GM12878 (cell line): ENCODE measurements at regions not wholly inside any gene's neighbourhood (a gene's known extent, or its start where the extent isn't known, plus 50 kb on each side); places are given as distances from the start of the nearest gene placed in this dataset.

Experiments used
- ATAC-seq: fragments of 200-7000 bp; cut with Tn5 transposase; 3 replicates; pipeline ENCODE4 v1.9.1; 2020; ENCODE audit warnings: mild to moderate bottlenecking, moderate library complexity
- BruUV-seq: library from RNA; stranded (reverse); fragments of 400-500 nt; replicated peaks from 2 replicates; lab custom pipeline; 2021; lab: Mats Ljungman, UMichigan
- CTCF ChIA-PET: fragments of 300-600 bp; sonication (Branson Sonifier 250); formaldehyde crosslinking; extraction: SDS; loops from one replicate; lab custom pipeline; 2021; ENCODE audit warnings: inconsistent platforms; lab: Yijun Ruan, JAX
- POLR2A ChIA-PET: fragments of 350-600 bp; formaldehyde crosslinking; extraction: SDS; loops from one replicate; lab custom pipeline; 2021; ENCODE audit warnings: inconsistent platforms; lab: Charles Lee
- RAD21 ChIA-PET: fragments of 300-600 bp; sonication (Branson Sonifier 250); formaldehyde crosslinking; loops from one replicate; lab custom pipeline; 2023; ENCODE audit warnings: antibody characterized with exemption; ENCODE audit not compliant: unreplicated experiment; lab: Charles Lee
- SMC1A ChIA-PET: fragments of 300-600 bp; sonication (Branson Sonifier 250); formaldehyde crosslinking; loops from one replicate; lab custom pipeline; 2023; ENCODE audit not compliant: unreplicated experiment, uncharacterized antibody; lab: Charles Lee
- DNase-seq: peaks from one replicate; pipeline ENCODE4 v3.0.0-alpha.2; 2011; ENCODE audit warnings: low read depth, low spot score
- FAIRE-seq: peaks from 3 replicates; lab custom pipeline; 2011; peaks lifted over from hg19 to GRCh38; lab: Jason Lieb, UNC
- H2AFZ ChIP-seq: 2 replicates; pipeline ENCODE4 v1.6.0; 2011; ENCODE audit warnings: low read depth, low read length, control low read depth; ENCODE audit not compliant: control insufficient read depth
- H3K27ac ChIP-seq: 2 replicates; pipeline ENCODE4 v1.5.1; 2011; ENCODE audit warnings: control low read depth; ENCODE audit not compliant: control insufficient read depth, insufficient read depth
- H3K27me3 ChIP-seq, 2 experiments: replicated peaks in 1 of 2; 2 replicates each; pipeline versions ENCODE4 v1.6.0 to v1.6.1; 2011; ENCODE audit warnings: low read length in 1 of 2; ENCODE audit not compliant: control insufficient read depth in 2 of 2, insufficient read depth in 2 of 2
- H3K36me3 ChIP-seq, 2 experiments: 2 replicates each; pipeline ENCODE4 v1.5.1; 2011; ENCODE audit warnings: low read length in 1 of 2; ENCODE audit not compliant: control insufficient read depth in 2 of 2, insufficient read depth in 2 of 2
- H3K4me1 ChIP-seq: 2 replicates; pipeline ENCODE4 v1.6.1; 2011; ENCODE audit warnings: mild to moderate bottlenecking, low read length, moderate library complexity, mixed read lengths; ENCODE audit not compliant: control insufficient read depth, insufficient read depth
- H3K4me2 ChIP-seq: 2 replicates; pipeline ENCODE4 v1.6.0; 2011; ENCODE audit warnings: control low read depth; ENCODE audit not compliant: control insufficient read depth, insufficient read depth
- H3K4me3 ChIP-seq: fragments of 200-600 bp; sonication (generic); 2 replicates; pipeline ENCODE4 v1.5.1; 2016
- H3K79me2 ChIP-seq: 2 replicates; pipeline ENCODE4 v1.6.0; 2011; ENCODE audit warnings: low read length; ENCODE audit not compliant: control insufficient read depth, insufficient read depth
- H3K9ac ChIP-seq: 2 replicates; pipeline ENCODE4 v1.8.0; 2011; ENCODE audit warnings: low read length, control low read depth, mixed read lengths; ENCODE audit not compliant: control insufficient read depth, insufficient read depth
- H3K9me3 ChIP-seq: replicated peaks from 3 replicates; pipeline ENCODE4 v1.5.1; 2011; ENCODE audit warnings: mild to moderate bottlenecking, low read length; ENCODE audit not compliant: control insufficient read depth, insufficient read depth
- H4K20me1 ChIP-seq: 2 replicates; pipeline ENCODE4 v1.6.0; 2011; ENCODE audit not compliant: control insufficient read depth, insufficient read depth
- ATF7 ChIP-seq: fragments of 450-650 bp; IDR thresholded peaks from 2 replicates; pipeline ENCODE4 v1.6.1; 2016; ENCODE audit warnings: low read depth, mild to moderate bottlenecking
- KDM1A ChIP-seq: fragments of 200-600 bp; sonication (generic); IDR thresholded peaks from 2 replicates; pipeline ENCODE4 v1.6.1; 2016; ENCODE audit warnings: borderline replicate concordance
- RAD21 ChIP-seq: IDR thresholded peaks from 2 replicates; pipeline ENCODE4 v1.6.1; 2011; ENCODE audit warnings: mild to moderate bottlenecking, low read depth, low read length, moderate library complexity; ENCODE audit not compliant: insufficient read depth
- RAD51 ChIP-seq: fragments of 450-650 bp; IDR thresholded peaks from 2 replicates; pipeline ENCODE4 v1.6.1; 2016; ENCODE audit warnings: moderate library complexity, mild to moderate bottlenecking, inconsistent platforms
- SIX5 ChIP-seq: IDR thresholded peaks from 2 replicates; pipeline ENCODE4 v1.6.1; 2011; ENCODE audit warnings: mild to moderate bottlenecking, low read depth, low read length, moderate library complexity; ENCODE audit not compliant: severe bottlenecking
- WGBS: methylation state at CpG from one replicate; pipeline ENCODE4 v1.1.6; 2016; ENCODE audit warnings: low lambda C conversion rate; ENCODE audit not compliant: insufficient replicate concordance, insufficient coverage; ENCODE audit errors: missing lambda C conversion rate; 5-methylcytosine and 5-hydroxymethylcytosine counted together
- in situ Hi-C: fragments of 300-500 bp; cut with MboI; formaldehyde crosslinking; loops from 9 replicates; pipeline ENCODE4 v1.14.3; 2018; ENCODE audit warnings: mixed read lengths
- intact Hi-C: fragments of 100-400 bp; cut with micrococcal nuclease; formaldehyde crosslinking; loops from one replicate; pipeline ENCODE4 v1.14.2; 2022; ENCODE audit not compliant: unreplicated experiment
- TF ChIP-seq, protein P1 (sequence below): fragments of 450-650 bp; formaldehyde crosslinking; IDR thresholded peaks from 2 replicates; pipeline ENCODE4 v1.4.0; 2020; ENCODE audit warnings: mild to moderate bottlenecking, moderate library complexity
- TF ChIP-seq, protein P2 (sequence below): fragments of 450-650 bp; formaldehyde crosslinking; IDR thresholded peaks from 2 replicates; pipeline ENCODE4 v1.5.0; 2022; ENCODE audit warnings: mild to moderate bottlenecking, missing genetic modification characterization
- TF ChIP-seq, protein P3 (sequence below): fragments of 450-650 bp; IDR thresholded peaks from 2 replicates; pipeline ENCODE4 v1.6.1; 2017; ENCODE audit warnings: antibody characterized with exemption, mild to moderate bottlenecking, moderate library complexity
- TF ChIP-seq, protein P4 (sequence below): IDR thresholded peaks from 2 replicates; pipeline ENCODE4 v1.6.1; 2011; ENCODE audit warnings: low read depth, mild to moderate bottlenecking, low read length, moderate library complexity, borderline replicate concordance; ENCODE audit errors: extremely low read depth

DNA sequence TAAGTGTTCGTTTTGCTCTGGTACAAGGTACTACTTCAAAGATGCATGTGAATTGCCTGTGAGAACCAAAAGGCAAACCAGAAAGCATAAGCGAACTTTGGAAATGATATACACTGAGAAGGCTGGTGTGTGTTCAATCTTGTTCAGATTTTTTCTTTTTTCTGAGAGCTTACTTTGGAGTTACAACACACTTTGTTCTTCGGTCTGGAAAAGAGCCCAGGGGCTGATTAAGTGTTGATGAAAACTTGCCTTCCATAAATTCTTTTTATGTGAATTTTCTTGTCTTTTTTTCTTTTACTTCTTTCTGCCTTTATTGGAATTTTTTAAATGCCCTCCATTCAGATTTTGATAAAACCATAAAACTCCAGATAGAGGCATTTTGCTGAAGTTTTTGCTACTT, 395.1 kb upstream of the SASH1 start (continued):
- TF ChIP-seq, protein P1, sequence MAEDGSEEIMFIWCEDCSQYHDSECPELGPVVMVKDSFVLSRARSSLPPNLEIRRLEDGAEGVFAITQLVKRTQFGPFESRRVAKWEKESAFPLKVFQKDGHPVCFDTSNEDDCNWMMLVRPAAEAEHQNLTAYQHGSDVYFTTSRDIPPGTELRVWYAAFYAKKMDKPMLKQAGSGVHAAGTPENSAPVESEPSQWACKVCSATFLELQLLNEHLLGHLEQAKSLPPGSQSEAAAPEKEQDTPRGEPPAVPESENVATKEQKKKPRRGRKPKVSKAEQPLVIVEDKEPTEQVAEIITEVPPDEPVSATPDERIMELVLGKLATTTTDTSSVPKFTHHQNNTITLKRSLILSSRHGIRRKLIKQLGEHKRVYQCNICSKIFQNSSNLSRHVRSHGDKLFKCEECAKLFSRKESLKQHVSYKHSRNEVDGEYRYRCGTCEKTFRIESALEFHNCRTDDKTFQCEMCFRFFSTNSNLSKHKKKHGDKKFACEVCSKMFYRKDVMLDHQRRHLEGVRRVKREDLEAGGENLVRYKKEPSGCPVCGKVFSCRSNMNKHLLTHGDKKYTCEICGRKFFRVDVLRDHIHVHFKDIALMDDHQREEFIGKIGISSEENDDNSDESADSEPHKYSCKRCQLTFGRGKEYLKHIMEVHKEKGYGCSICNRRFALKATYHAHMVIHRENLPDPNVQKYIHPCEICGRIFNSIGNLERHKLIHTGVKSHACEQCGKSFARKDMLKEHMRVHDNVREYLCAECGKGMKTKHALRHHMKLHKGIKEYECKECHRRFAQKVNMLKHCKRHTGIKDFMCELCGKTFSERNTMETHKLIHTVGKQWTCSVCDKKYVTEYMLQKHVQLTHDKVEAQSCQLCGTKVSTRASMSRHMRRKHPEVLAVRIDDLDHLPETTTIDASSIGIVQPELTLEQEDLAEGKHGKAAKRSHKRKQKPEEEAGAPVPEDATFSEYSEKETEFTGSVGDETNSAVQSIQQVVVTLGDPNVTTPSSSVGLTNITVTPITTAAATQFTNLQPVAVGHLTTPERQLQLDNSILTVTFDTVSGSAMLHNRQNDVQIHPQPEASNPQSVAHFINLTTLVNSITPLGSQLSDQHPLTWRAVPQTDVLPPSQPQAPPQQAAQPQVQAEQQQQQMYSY (CRISPR knock-in tag) = no peak
- TF ChIP-seq, protein P2, sequence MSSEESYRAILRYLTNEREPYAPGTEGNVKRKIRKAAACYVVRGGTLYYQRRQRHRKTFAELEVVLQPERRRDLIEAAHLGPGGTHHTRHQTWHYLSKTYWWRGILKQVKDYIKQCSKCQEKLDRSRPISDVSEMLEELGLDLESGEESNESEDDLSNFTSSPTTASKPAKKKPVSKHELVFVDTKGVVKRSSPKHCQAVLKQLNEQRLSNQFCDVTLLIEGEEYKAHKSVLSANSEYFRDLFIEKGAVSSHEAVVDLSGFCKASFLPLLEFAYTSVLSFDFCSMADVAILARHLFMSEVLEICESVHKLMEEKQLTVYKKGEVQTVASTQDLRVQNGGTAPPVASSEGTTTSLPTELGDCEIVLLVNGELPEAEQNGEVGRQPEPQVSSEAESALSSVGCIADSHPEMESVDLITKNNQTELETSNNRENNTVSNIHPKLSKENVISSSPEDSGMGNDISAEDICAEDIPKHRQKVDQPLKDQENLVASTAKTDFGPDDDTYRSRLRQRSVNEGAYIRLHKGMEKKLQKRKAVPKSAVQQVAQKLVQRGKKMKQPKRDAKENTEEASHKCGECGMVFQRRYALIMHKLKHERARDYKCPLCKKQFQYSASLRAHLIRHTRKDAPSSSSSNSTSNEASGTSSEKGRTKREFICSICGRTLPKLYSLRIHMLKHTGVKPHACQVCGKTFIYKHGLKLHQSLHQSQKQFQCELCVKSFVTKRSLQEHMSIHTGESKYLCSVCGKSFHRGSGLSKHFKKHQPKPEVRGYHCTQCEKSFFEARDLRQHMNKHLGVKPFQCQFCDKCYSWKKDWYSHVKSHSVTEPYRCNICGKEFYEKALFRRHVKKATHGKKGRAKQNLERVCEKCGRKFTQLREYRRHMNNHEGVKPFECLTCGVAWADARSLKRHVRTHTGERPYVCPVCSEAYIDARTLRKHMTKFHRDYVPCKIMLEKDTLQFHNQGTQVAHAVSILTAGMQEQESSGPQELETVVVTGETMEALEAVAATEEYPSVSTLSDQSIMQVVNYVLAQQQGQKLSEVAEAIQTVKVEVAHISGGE (CRISPR knock-in tag) = no peak
- TF ChIP-seq, all 136 proteins: peak for 0

DNA sequence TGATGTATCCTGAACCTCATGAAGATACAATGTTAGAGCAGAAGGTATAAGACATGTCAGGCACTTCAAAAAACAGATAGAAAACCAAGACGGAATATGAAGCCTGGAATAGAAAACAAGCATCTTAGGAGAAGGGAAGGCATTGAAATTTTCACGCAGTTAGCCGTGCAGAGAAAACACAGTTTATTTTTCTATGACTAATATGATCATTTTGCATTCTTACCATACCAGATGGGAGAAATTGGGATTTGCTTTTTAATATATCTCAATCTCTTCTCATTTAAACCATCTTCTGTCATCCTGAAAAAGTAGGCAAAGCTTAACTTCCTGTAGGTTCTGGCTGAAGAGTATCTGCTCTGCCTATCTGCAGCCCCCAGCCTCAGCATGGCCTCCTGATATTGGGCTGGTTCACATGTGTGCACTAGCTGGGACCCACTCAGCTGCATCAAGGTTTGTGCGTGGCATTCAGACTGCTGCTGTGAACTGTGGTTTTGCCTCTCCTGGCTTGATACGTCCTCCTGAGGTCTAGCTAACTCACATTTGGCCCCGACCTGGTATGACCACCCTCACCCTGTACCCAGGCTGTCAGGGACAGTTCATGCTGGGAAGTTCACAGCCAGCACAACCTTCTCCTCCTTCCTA, 392.5 kb upstream of the SASH1 start:
- intact Hi-C loops = no loop called here
- no peak for FAIRE-seq
- RAD21 ChIA-PET = no interaction called here
- Histone ChIP-seq H4K20me1 (no peaks in the 10 kb centered on the region), H3K27ac (no peak overlapping the region), H3K4me1 (no peaks in the 10 kb centered on the region), H3K9me3 (no peaks in the 10 kb centered on the region), H3K27me3 (no peaks in the 10 kb centered on the region), H3K9ac (no peak overlapping the region), H3K36me3 (no peaks in the 10 kb centered on the region), H3K79me2 (no peaks in the 10 kb centered on the region), H2AFZ (no peak overlapping the region), H3K4me3 (no peak overlapping the region), H3K4me2 (no peak overlapping the region)
- CTCF ChIA-PET = no interaction called here
- in situ Hi-C loops = no loop called here
- POLR2A ChIA-PET = no interaction called here
- 44% methylated on average over 6 of the region's 6 CpGs for WGBS
- no peak for ATAC-seq
- BruUV-seq = no TSS peak
- SMC1A ChIA-PET = no interaction called here
- no peak for DNase-seq
- TF ChIP-seq, protein P3, sequence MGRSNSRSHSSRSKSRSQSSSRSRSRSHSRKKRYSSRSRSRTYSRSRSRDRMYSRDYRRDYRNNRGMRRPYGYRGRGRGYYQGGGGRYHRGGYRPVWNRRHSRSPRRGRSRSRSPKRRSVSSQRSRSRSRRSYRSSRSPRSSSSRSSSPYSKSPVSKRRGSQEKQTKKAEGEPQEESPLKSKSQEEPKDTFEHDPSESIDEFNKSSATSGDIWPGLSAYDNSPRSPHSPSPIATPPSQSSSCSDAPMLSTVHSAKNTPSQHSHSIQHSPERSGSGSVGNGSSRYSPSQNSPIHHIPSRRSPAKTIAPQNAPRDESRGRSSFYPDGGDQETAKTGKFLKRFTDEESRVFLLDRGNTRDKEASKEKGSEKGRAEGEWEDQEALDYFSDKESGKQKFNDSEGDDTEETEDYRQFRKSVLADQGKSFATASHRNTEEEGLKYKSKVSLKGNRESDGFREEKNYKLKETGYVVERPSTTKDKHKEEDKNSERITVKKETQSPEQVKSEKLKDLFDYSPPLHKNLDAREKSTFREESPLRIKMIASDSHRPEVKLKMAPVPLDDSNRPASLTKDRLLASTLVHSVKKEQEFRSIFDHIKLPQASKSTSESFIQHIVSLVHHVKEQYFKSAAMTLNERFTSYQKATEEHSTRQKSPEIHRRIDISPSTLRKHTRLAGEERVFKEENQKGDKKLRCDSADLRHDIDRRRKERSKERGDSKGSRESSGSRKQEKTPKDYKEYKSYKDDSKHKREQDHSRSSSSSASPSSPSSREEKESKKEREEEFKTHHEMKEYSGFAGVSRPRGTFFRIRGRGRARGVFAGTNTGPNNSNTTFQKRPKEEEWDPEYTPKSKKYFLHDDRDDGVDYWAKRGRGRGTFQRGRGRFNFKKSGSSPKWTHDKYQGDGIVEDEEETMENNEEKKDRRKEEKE = no peak
- TF ChIP-seq RAD51 = no peak
- no peak for TF ChIP-seq RAD21
- TF ChIP-seq KDM1A = no peak
- no peak for TF ChIP-seq SIX5
- no peak for TF ChIP-seq ATF7
- TF ChIP-seq, protein P4, sequence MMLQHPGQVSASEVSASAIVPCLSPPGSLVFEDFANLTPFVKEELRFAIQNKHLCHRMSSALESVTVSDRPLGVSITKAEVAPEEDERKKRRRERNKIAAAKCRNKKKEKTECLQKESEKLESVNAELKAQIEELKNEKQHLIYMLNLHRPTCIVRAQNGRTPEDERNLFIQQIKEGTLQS = no peak
